GM06990 (cell line): ENCODE measurements at regions not wholly inside any gene's neighbourhood (a gene's known extent, or its start where the extent isn't known, plus 50 kb on each side); places are given as distances from the start of the nearest gene placed in this dataset.

Experiments used
- DNase-seq: peaks from one replicate; pipeline ENCODE4 v3.0.0-alpha.2; 2011; ENCODE audit not compliant: insufficient read length; ENCODE audit errors: extremely low read depth
- H3K27me3 ChIP-seq: replicated peaks from 2 replicates; pipeline ENCODE4 v1.6.0; 2011; ENCODE audit warnings: low read length; ENCODE audit not compliant: control insufficient read depth, insufficient read depth
- H3K36me3 ChIP-seq: 2 replicates; pipeline ENCODE4 v1.5.1; 2011; ENCODE audit warnings: low read length; ENCODE audit not compliant: control insufficient read depth, insufficient read depth
- H3K4me3 ChIP-seq: replicated peaks from 2 replicates; pipeline ENCODE4 v1.5.1; 2011; ENCODE audit warnings: low read depth, mild to moderate bottlenecking, control low read depth, low read length
- CTCF ChIP-seq: IDR thresholded peaks from 2 replicates; pipeline ENCODE4 v1.5.1; 2011; ENCODE audit warnings: low read length, control low read depth, mild to moderate bottlenecking, inconsistent platforms; ENCODE audit not compliant: insufficient read depth, poor library complexity, severe bottlenecking

DNA sequence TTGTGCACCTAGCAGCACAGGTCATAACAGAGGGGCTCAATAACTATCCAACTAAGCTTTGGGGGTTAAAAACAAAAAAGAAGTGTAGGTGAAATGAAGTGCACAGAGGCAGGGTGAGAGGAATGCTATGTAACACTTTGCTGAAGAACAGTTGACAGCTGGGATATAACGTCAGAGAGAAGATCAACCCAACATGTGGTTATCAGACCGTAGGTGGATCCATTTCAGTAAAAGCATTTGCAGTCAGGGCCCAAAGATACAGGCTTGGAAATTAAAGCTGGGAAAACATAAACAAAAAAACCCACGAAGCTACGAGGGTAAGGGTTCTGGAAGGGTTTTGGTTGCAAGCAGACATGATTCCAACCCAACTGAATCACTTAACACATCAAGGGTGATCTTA, 377.5 kb upstream of the NR2F2 start:
- DNase-seq, result no peak
- H3K4me3 ChIP-seq, result no peak overlapping the region
- no peak for TF ChIP-seq CTCF

DNA sequence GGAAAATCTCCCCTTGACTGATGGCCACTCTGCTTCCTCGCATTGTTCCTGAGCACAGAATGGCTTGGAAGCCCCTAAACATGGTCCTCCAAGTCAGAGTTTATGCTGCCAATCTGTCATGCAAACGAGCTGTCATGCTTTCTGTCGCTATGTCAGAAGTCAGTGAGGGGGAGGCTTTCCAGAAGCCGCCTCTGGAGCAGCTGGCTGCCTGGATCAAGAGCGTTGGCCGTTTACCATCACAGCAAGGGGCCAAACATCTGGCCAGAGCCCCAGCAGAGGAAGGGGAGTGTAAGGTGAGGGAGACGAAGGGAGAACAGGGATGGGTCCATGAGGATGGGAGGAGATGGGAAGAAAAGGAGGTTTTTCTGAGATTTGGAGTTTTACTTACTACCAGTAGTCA, 372.6 kb upstream of the NR2F2 start:
- Histone ChIP-seq H3K27me3 (no peaks in the 10 kb centered on the region), H3K4me3 (no peak overlapping the region), H3K36me3 (no peaks in the 10 kb centered on the region)
- no peak for DNase-seq
- no peak for TF ChIP-seq CTCF

More for the DNA sequence above, 377.5 kb upstream of the NR2F2 start:
- no peaks in the 10 kb centered on the region for H3K36me3 ChIP-seq
- no peaks in the 10 kb centered on the region for H3K27me3 ChIP-seq

DNA sequence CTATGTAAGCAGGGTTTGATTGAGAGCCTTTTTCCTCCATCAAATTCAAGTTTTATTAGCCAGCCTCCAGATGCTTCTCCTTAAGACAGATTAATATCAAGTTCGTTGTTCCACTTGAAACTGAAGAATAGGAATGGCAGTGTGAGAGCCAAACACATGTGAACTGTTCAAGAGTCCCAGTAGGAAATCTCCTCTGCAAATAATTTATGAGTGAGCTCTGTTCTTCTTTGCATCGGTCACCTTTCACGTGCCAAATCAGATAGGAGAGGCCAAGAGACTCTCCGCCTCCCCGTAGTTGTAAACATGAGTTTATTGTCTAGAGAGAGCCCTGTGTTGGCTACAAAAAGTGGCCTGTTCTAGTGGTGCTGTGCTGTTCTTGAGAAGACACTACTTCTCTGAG, 372.1 kb upstream of the NR2F2 start:
- TF ChIP-seq CTCF, result no peak
- no peaks in the 10 kb centered on the region for H3K27me3 ChIP-seq
- H3K4me3 ChIP-seq, result no peak overlapping the region
- no peaks in the 10 kb centered on the region for H3K36me3 ChIP-seq
- DNase-seq, result no peak

DNA sequence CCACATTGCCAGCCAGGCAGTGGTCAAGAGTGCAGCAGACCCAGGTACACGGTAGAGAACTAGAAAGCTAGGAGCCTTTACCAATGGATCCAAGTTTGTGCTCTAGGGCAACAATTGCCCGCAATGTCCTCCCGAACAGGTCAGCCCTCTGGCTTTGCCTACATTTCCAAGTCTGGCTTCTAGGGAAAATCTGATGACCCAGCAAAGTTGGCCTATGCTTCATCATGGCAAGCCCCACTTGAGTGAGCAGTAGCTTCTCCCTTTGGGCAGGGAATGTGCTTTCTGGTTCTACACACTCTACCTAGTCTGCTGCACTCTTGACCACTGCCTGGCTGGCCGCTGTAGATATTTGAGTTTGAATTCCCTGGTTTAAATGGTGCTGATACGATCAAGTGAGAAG, 361.6 kb upstream of the NR2F2 start:
- no peak for DNase-seq
- H3K4me3 ChIP-seq, result no peak overlapping the region
- H3K36me3 ChIP-seq, result no peaks in the 10 kb centered on the region
- TF ChIP-seq CTCF, result no peak
- no peaks in the 10 kb centered on the region for H3K27me3 ChIP-seq

- DNase-seq, result no peak
- no peak for TF ChIP-seq CTCF
- Histone ChIP-seq H3K4me3 (no peak overlapping the region), H3K36me3 (no peaks in the 10 kb centered on the region), H3K27me3 (no peaks in the 10 kb centered on the region)
Measured at GRCh38 chr15:95970326-95970725, 360.2 kb upstream of the NR2F2 start.

DNA sequence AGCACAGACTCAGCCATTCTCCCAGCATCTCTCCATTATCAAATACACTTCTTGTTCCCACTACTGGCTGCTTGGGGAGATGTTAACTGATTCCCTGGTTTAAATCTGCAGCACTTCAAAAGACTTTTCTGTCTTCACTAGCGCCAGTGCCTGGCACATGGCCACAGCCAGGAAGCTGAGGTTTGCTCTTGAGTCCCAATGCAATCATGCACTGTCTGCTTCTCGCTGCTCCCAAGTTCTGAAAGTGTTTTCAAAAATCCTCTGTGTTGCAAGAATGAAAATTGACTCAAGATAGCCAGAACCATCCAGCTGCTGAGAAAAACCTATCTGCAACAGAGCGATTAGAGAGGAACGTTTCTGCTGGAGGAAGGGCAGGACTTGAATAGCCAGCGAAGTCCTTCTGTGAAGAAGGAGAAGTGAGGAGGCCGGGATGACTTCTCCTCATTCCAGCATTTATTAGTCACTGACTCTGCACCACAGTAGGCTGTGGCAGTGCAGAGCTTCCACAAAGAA, 358.4 kb upstream of the NR2F2 start:
- TF ChIP-seq CTCF, result no peak
- Histone ChIP-seq H3K4me3 (no peak overlapping the region), H3K27me3 (no peaks in the 10 kb centered on the region), H3K36me3 (no peaks in the 10 kb centered on the region)
- no peak for DNase-seq
